ENCODE measurements at regions not wholly inside any gene's neighbourhood (a gene's known extent, or its start where the extent isn't known, plus 50 kb on each side); places are given as distances from the start of the nearest gene placed in this dataset.

- no peak for TF ChIP-seq EZH2phosphoT487 (IDR thresholded peaks at IDR 0.05; ENCODE audit: borderline replicate concordance, low read depth, low read length)
- TF ChIP-seq CTCF (conservative IDR thresholded peaks at IDR 0.05; ENCODE audit: low read length), result no peak
- no peak overlapping the region for H3K4me3 ChIP-seq (ENCODE audit: low read depth, low read length, poor library complexity, severe bottlenecking)
- H3K36me3 ChIP-seq (ENCODE audit: insufficient read depth, low read length), result no peaks in the 10 kb centered on the region
- no peaks in the 10 kb centered on the region for H3K4me1 ChIP-seq (ENCODE audit: insufficient read depth, low read length, poor library complexity, severe bottlenecking)
- no peaks in the 10 kb centered on the region for H3K9me2 ChIP-seq (ENCODE audit: insufficient read depth, low read length)
- no peaks in the 10 kb centered on the region for H3K9me3 ChIP-seq (ENCODE audit: low read length)
- ChIA-PET POLR2A (no interaction called here), CTCF (ENCODE audit: unreplicated experiment) (no interaction called here)
- no peaks in the 10 kb centered on the region for H4K20me1 ChIP-seq (ENCODE audit: insufficient read depth, low read length)
- intact Hi-C loops (cut with micrococcal nuclease; ENCODE audit: unreplicated experiment), result no loop called here
- no peak overlapping the region for H2AFZ ChIP-seq (ENCODE audit: low read length)
- no peak overlapping the region for H3K4me2 ChIP-seq (ENCODE audit: low read length)
- no TSS peak for BruUV-seq (replicated peaks)
- no peak for DNase-seq (ENCODE audit: low spot score)
- no peaks in the 10 kb centered on the region for H3K79me2 ChIP-seq (ENCODE audit: insufficient read depth, low read depth, low read length)
- no peak overlapping the region for H3K27ac ChIP-seq (ENCODE audit: low read depth, low read length, poor library complexity, severe bottlenecking)
Measured at GRCh38 chr15:62301993-62302675, 137.0 kb upstream of the C2CD4B start.

- H3K4me3 ChIP-seq (ENCODE audit: low read depth, low read length, poor library complexity, severe bottlenecking), result no peak overlapping the region
- H4K20me1 ChIP-seq (ENCODE audit: insufficient read depth, low read length), result no peaks in the 10 kb centered on the region
- no peaks in the 10 kb centered on the region for H3K79me2 ChIP-seq (ENCODE audit: insufficient read depth, low read depth, low read length)
- intact Hi-C loops (cut with micrococcal nuclease; ENCODE audit: unreplicated experiment), result no loop called here
- peak overlapping the region; percentile 35; the same call in 1 of the 2 replicates for H3K4me2 ChIP-seq (ENCODE audit: low read length)
- BruUV-seq (replicated peaks), result no TSS peak
- DNase-seq (ENCODE audit: low spot score), result peak; percentile 52
- no peaks in the 10 kb centered on the region for H3K9me3 ChIP-seq (ENCODE audit: low read length)
- POLR2A ChIA-PET, result interaction anchor here (0.6 kb wide), 1 partner anchor 229 kb away, joined by 5 read pairs; no protein-coding TSS in a partner anchor
- no peaks in the 10 kb centered on the region for H3K36me3 ChIP-seq (ENCODE audit: insufficient read depth, low read length)
- TF ChIP-seq CTCF (conservative IDR thresholded peaks at IDR 0.05; ENCODE audit: low read length) (peak; percentile 85), EZH2phosphoT487 (IDR thresholded peaks at IDR 0.05; ENCODE audit: borderline replicate concordance, low read depth, low read length) (no peak)
- H3K27ac ChIP-seq (ENCODE audit: low read depth, low read length, poor library complexity, severe bottlenecking), result no peak overlapping the region
- H2AFZ ChIP-seq (ENCODE audit: low read length), result peak overlapping the region; percentile 72; the same call in 1 of the 2 replicates
- no peaks in the 10 kb centered on the region for H3K9me2 ChIP-seq (ENCODE audit: insufficient read depth, low read length)
- no peaks in the 10 kb centered on the region for H3K4me1 ChIP-seq (ENCODE audit: insufficient read depth, low read length, poor library complexity, severe bottlenecking)
- CTCF ChIA-PET (ENCODE audit: unreplicated experiment), result interaction anchor here (0.5 kb wide), 1 partner anchor 748 kb away, joined by 3 read pairs; no protein-coding TSS in a partner anchor
Measured at GRCh38 chr15:62306851-62307504, 141.9 kb upstream of the C2CD4B start.

- Histone ChIP-seq H3K4me1 (ENCODE audit: insufficient read depth, low read length, poor library complexity, severe bottlenecking) (no peaks in the 10 kb centered on the region), H3K27ac (ENCODE audit: low read depth, low read length, poor library complexity, severe bottlenecking) (no peak overlapping the region), H3K4me3 (ENCODE audit: low read depth, low read length, poor library complexity, severe bottlenecking) (no peak overlapping the region), H3K79me2 (ENCODE audit: insufficient read depth, low read depth, low read length) (no peaks in the 10 kb centered on the region), H2AFZ (ENCODE audit: low read length) (no peak overlapping the region), H3K36me3 (ENCODE audit: insufficient read depth, low read length) (no peaks in the 10 kb centered on the region), H3K9me3 (ENCODE audit: low read length) (no peaks in the 10 kb centered on the region), H3K9me2 (ENCODE audit: insufficient read depth, low read length) (no peaks in the 10 kb centered on the region), H4K20me1 (ENCODE audit: insufficient read depth, low read length) (no peaks in the 10 kb centered on the region), H3K4me2 (ENCODE audit: low read length) (no peak overlapping the region)
- BruUV-seq (replicated peaks), result no TSS peak
- DNase-seq (ENCODE audit: low spot score), result no peak
- intact Hi-C loops (cut with micrococcal nuclease; ENCODE audit: unreplicated experiment), result no loop called here
- ChIA-PET POLR2A (interaction anchor here (0.5 to 1.1 kb wide), 2 partner anchors 15 to 80 kb away, joined by 3 to 6 read pairs; no protein-coding TSS in a partner anchor), CTCF (ENCODE audit: unreplicated experiment) (interaction anchor here (0.6 kb wide), 1 partner anchor 70 kb away, joined by 3 read pairs; no protein-coding TSS in a partner anchor)
- no peak for TF ChIP-seq CTCF (conservative IDR thresholded peaks at IDR 0.05; ENCODE audit: low read length)
- no peak for TF ChIP-seq EZH2phosphoT487 (IDR thresholded peaks at IDR 0.05; ENCODE audit: borderline replicate concordance, low read depth, low read length)
Measured at GRCh38 chr15:62307551-62307950, 142.5 kb upstream of the C2CD4B start.
